HEK293 (cell line): ENCODE measurements at regions not wholly inside any gene's neighbourhood (a gene's known extent, or its start where the extent isn't known, plus 50 kb on each side); places are given as distances from the start of the nearest gene placed in this dataset.

Experiments
- CTCF ChIA-PET: fragments of 350-600 bp; formaldehyde crosslinking; extraction: SDS; loops from one replicate; lab custom pipeline; 2021; ENCODE audit warnings: antibody characterized with exemption; lab: Yijun Ruan, JAX
- POLR2A ChIA-PET: fragments of 300-600 bp; formaldehyde crosslinking; extraction: SDS; loops from one replicate; lab custom pipeline; 2020; ENCODE audit warnings: antibody characterized with exemption, inconsistent platforms; lab: Yijun Ruan, JAX
- H3K27ac ChIP-seq: fragments of 200-500 bp; sonication (Bioruptor generic); 2 replicates; pipeline ENCODE4 v1.5.1; 2014; ENCODE audit warnings: low read depth, low read length, control low read depth, inconsistent platforms; ENCODE audit errors: extremely low read depth
- H3K36me3 ChIP-seq, 2 experiments: fragments of 200-500 bp in 1 of 2; sonication (Bioruptor generic) in 1 of 2; 1 replicate in 1 of 2; 2 replicates in 1 of 2; pipeline ENCODE4 v1.5.1; 2014 to 2017; ENCODE audit warnings: inconsistent platforms in 2 of 2, low read length in 2 of 2; ENCODE audit not compliant: control insufficient read depth in 2 of 2, insufficient read depth in 1 of 2
- H3K4me1 ChIP-seq: fragments of 200-500 bp; sonication (Bioruptor generic); 2 replicates; pipeline ENCODE4 v1.5.1; 2014; ENCODE audit warnings: mild to moderate bottlenecking, low read length, inconsistent platforms; ENCODE audit not compliant: control insufficient read depth, insufficient read depth
- H3K4me3 ChIP-seq: 2 replicates; pipeline ENCODE4 v1.5.1; 2011; ENCODE audit warnings: low read depth, mild to moderate bottlenecking, control low read depth, low read length, moderate library complexity
- H3K9me3 ChIP-seq: fragments of 200-500 bp; sonication (Bioruptor generic); 2 replicates; pipeline ENCODE4 v1.5.1; 2014; ENCODE audit warnings: low read depth, low read length, inconsistent platforms; ENCODE audit not compliant: control insufficient read depth, insufficient read depth
- GLI2 ChIP-seq: fragments of 450-650 bp; formaldehyde crosslinking; IDR thresholded peaks from 2 replicates; pipeline ENCODE4; 2017; ENCODE audit warnings: missing biosample characterization, missing genetic modification characterization, low read depth, borderline replicate concordance
- KLF1 ChIP-seq: fragments of 450-650 bp; formaldehyde crosslinking; IDR thresholded peaks from 2 replicates; pipeline ENCODE4 v1.5.1; 2016; ENCODE audit warnings: missing biosample characterization, missing genetic modification characterization
- SP3 ChIP-seq: fragments of 450-650 bp; formaldehyde crosslinking; IDR thresholded peaks from 2 replicates; pipeline ENCODE4 v1.5.1; 2016; ENCODE audit warnings: missing biosample characterization, missing genetic modification characterization
- SP7 ChIP-seq: fragments of 450-650 bp; formaldehyde crosslinking; IDR thresholded peaks from 2 replicates; pipeline ENCODE4 v1.5.1; 2016; ENCODE audit warnings: missing biosample characterization, missing genetic modification characterization
- WT1 ChIP-seq: fragments of 450-650 bp; formaldehyde crosslinking; IDR thresholded peaks from 2 replicates; pipeline ENCODE4 v1.5.1; 2016; ENCODE audit warnings: missing biosample characterization, missing genetic modification characterization
- YY1 ChIP-seq: fragments of 450-650 bp; formaldehyde crosslinking; IDR thresholded peaks from 2 replicates; pipeline ENCODE4 v1.5.1; 2018; ENCODE audit warnings: missing biosample characterization, missing genetic modification characterization
- ZBTB20 ChIP-seq: fragments of 450-650 bp; formaldehyde crosslinking; IDR thresholded peaks from 2 replicates; pipeline ENCODE4 v1.5.1; 2016; ENCODE audit warnings: missing biosample characterization, missing genetic modification characterization
- ZFP37 ChIP-seq: fragments of 450-650 bp; formaldehyde crosslinking; IDR thresholded peaks from 2 replicates; pipeline ENCODE4 v1.5.1; 2016; ENCODE audit warnings: missing biosample characterization, missing genetic modification characterization
- ZFP41 ChIP-seq: fragments of 450-650 bp; formaldehyde crosslinking; IDR thresholded peaks from 2 replicates; pipeline ENCODE4 v1.5.1; 2016; ENCODE audit warnings: missing biosample characterization, missing genetic modification characterization, borderline replicate concordance
- ZNF112 ChIP-seq: fragments of 450-650 bp; formaldehyde crosslinking; IDR thresholded peaks from 2 replicates; pipeline ENCODE4 v1.5.0; 2017; ENCODE audit warnings: missing biosample characterization, missing genetic modification characterization
- ZNF133 ChIP-seq: fragments of 450-650 bp; formaldehyde crosslinking; IDR thresholded peaks from 2 replicates; pipeline ENCODE4 v1.5.1; 2016; ENCODE audit warnings: missing biosample characterization, missing genetic modification characterization
- ZNF146 ChIP-seq: fragments of 450-650 bp; formaldehyde crosslinking; IDR thresholded peaks from 2 replicates; pipeline ENCODE4 v1.5.1; 2016; ENCODE audit warnings: missing biosample characterization, missing genetic modification characterization
- ZNF175 ChIP-seq: fragments of 450-650 bp; formaldehyde crosslinking; IDR thresholded peaks from 2 replicates; pipeline ENCODE4 v1.5.1; 2016; ENCODE audit warnings: missing biosample characterization, missing genetic modification characterization
- ZNF350 ChIP-seq: fragments of 450-650 bp; formaldehyde crosslinking; IDR thresholded peaks from 2 replicates; pipeline ENCODE4 v1.5.0; 2017; ENCODE audit warnings: missing biosample characterization, mild to moderate bottlenecking, missing genetic modification characterization
- ZNF354C ChIP-seq: fragments of 450-650 bp; formaldehyde crosslinking; IDR thresholded peaks from 2 replicates; pipeline ENCODE4 v1.5.1; 2016; ENCODE audit warnings: missing biosample characterization, missing genetic modification characterization, low read depth, borderline replicate concordance
- ZNF394 ChIP-seq: fragments of 450-650 bp; formaldehyde crosslinking; IDR thresholded peaks from 2 replicates; pipeline ENCODE4 v1.5.1; 2016; ENCODE audit warnings: missing biosample characterization, missing genetic modification characterization, mild to moderate bottlenecking, moderate library complexity, borderline replicate concordance
- ZNF514 ChIP-seq: fragments of 450-650 bp; formaldehyde crosslinking; IDR thresholded peaks from 2 replicates; pipeline ENCODE4 v1.5.1; 2016; ENCODE audit warnings: missing biosample characterization, missing genetic modification characterization
- ZNF561 ChIP-seq: fragments of 450-650 bp; IDR thresholded peaks from 2 replicates; pipeline ENCODE4 v1.5.1; 2018; ENCODE audit warnings: missing biosample characterization, missing genetic modification characterization, borderline replicate concordance
- ZNF626 ChIP-seq: fragments of 450-650 bp; sonication (Bioruptor Pico); formaldehyde crosslinking; IDR thresholded peaks from 2 replicates; pipeline ENCODE4 v1.5.1; 2018; ENCODE audit warnings: missing biosample characterization, missing genetic modification characterization, inconsistent platforms
- ZNF677 ChIP-seq: fragments of 450-650 bp; IDR thresholded peaks from 2 replicates; pipeline ENCODE4 v1.5.0; 2018; ENCODE audit warnings: missing biosample characterization, mild to moderate bottlenecking, missing genetic modification characterization, moderate library complexity
- ZNF701 ChIP-seq: fragments of 450-650 bp; formaldehyde crosslinking; IDR thresholded peaks from 2 replicates; pipeline ENCODE4 v1.5.1; 2016; ENCODE audit warnings: missing biosample characterization, missing genetic modification characterization
- ZNF747 ChIP-seq: fragments of 450-650 bp; formaldehyde crosslinking; IDR thresholded peaks from 2 replicates; pipeline ENCODE4 v1.5.1; 2016; ENCODE audit warnings: missing biosample characterization, missing genetic modification characterization
- ZNF777 ChIP-seq: fragments of 450-650 bp; formaldehyde crosslinking; IDR thresholded peaks from 2 replicates; pipeline ENCODE4 v1.5.1; 2017; ENCODE audit warnings: missing biosample characterization, missing genetic modification characterization, borderline replicate concordance
- ZSCAN23 ChIP-seq: fragments of 450-650 bp; formaldehyde crosslinking; IDR thresholded peaks from 2 replicates; pipeline ENCODE4 v1.5.1; 2016; ENCODE audit warnings: missing biosample characterization, missing genetic modification characterization
- ZSCAN30 ChIP-seq: fragments of 450-650 bp; IDR thresholded peaks from 2 replicates; pipeline ENCODE4 v1.5.1; 2018; ENCODE audit warnings: missing biosample characterization, mild to moderate bottlenecking, missing genetic modification characterization, moderate library complexity
- TF ChIP-seq, protein P1 (sequence below): fragments of 450-650 bp; formaldehyde crosslinking; IDR thresholded peaks from 2 replicates; pipeline ENCODE4 v1.5.1; 2016; ENCODE audit warnings: missing biosample characterization, missing genetic modification characterization, low read depth
- TF ChIP-seq, protein P2 (sequence below): fragments of 450-650 bp; formaldehyde crosslinking; IDR thresholded peaks from 2 replicates; pipeline ENCODE4 v1.5.1; 2017; ENCODE audit warnings: missing biosample characterization, missing genetic modification characterization
- TF ChIP-seq, protein P3 (sequence below): fragments of 450-650 bp; formaldehyde crosslinking; IDR thresholded peaks from 2 replicates; pipeline ENCODE4 v1.5.1; 2016; ENCODE audit warnings: missing biosample characterization, missing genetic modification characterization, borderline replicate concordance

DNA sequence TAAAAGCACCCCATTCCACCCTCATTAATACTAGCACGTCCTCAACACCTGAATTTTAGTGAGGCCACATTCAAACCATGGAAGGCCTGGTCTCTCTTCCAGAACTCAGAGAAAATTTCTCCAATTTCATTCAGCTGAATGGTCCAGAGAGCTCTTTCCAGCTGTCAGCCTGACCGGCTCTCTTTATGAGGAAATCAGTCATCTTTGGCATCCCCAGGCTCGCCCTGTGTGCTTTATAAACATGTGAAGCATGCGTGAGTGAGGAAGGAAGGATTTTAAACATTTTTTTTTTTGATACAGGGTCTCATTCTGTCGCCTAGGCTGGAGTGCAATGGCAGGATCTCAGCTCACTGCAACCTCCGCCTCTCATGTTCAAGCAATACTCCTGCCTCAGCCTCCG is 1812.9 kb upstream of the TENM3 start:
- CTCF ChIA-PET, result interaction anchor here (0.7 kb wide), 1 partner anchor 76 kb away, joined by 3 read pairs; no protein-coding TSS in a partner anchor

DNA sequence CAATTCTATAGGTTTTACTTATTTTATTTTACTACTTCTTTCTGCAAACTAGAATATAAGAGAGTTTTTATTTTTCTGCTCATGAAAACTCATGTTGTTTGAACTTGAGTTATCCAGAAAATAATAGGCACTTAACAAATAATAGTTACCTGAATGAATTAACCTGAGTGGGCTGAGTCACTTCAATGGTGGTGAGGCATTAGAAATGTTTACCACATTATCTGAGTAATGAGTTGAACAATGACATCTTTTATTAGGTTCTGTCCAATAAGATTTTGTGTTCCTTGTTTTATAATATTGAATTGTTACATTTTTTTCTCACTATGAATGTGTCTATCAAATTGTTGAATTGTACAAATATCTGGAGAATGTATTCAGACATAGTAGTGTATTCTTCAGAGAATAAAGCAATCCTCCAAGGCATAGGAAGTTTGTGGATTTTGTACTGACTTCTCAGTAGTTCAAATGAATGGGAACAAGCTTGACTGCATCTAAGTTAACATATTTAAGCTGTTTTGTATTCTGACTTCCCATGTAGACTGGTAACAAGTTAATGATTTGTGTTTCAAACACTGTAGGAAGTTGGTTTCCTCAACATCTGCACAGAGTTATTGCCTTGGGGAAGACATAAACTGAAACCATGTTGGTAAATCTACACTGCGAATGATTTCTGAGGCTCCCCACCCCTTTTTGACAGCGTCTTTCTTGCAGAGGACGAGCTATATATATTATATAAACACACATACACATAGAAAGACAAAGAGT is 1808.9 kb upstream of the TENM3 start:
- TF ChIP-seq ZFP41 (no peak), ZSCAN23 (tag by site-specific recombination) (no peak), GLI2 (no peak), ZNF354C (tag by site-specific recombination) (no peak), KLF1 (no peak), YY1 (no peak), SP7 (tag by site-specific recombination) (no peak), ZSCAN30 (tag by site-specific recombination) (no peak), ZFP37 (tag by site-specific recombination) (no peak), ZNF677 (tag by site-specific recombination) (no peak), ZNF626 (no peak), ZNF133 (no peak), ZNF350 (no peak), SP3 (no peak), ZNF175 (tag by site-specific recombination) (no peak), ZNF112 (tag by site-specific recombination) (no peak)
- TF ChIP-seq, protein P1, sequence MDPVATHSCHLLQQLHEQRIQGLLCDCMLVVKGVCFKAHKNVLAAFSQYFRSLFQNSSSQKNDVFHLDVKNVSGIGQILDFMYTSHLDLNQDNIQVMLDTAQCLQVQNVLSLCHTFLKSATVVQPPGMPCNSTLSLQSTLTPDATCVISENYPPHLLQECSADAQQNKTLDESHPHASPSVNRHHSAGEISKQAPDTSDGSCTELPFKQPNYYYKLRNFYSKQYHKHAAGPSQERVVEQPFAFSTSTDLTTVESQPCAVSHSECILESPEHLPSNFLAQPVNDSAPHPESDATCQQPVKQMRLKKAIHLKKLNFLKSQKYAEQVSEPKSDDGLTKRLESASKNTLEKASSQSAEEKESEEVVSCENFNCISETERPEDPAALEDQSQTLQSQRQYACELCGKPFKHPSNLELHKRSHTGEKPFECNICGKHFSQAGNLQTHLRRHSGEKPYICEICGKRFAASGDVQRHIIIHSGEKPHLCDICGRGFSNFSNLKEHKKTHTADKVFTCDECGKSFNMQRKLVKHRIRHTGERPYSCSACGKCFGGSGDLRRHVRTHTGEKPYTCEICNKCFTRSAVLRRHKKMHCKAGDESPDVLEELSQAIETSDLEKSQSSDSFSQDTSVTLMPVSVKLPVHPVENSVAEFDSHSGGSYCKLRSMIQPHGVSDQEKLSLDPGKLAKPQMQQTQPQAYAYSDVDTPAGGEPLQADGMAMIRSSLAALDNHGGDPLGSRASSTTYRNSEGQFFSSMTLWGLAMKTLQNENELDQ (tag by site-specific recombination), result no peak
- TF ChIP-seq, protein P2, sequence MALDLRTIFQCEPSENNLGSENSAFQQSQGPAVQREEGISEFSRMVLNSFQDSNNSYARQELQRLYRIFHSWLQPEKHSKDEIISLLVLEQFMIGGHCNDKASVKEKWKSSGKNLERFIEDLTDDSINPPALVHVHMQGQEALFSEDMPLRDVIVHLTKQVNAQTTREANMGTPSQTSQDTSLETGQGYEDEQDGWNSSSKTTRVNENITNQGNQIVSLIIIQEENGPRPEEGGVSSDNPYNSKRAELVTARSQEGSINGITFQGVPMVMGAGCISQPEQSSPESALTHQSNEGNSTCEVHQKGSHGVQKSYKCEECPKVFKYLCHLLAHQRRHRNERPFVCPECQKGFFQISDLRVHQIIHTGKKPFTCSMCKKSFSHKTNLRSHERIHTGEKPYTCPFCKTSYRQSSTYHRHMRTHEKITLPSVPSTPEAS (tag by site-specific recombination), result no peak
- ChIA-PET CTCF (interaction anchor here (0.7 kb wide), 1 partner anchor 530 kb away, joined by 4 read pairs; no protein-coding TSS in a partner anchor), POLR2A (no interaction called here)
- Histone ChIP-seq H3K4me3 (no peak overlapping the region), H3K4me1 (no peaks in the 10 kb centered on the region), H3K9me3 (no peaks in the 10 kb centered on the region), H3K36me3 (no peaks in the 10 kb centered on the region), H3K27ac (no peak overlapping the region)

More for the DNA sequence above, 1812.9 kb upstream of the TENM3 start:
- Histone ChIP-seq H3K4me1 (no peaks in the 10 kb centered on the region), H3K4me3 (no peak overlapping the region), H3K9me3 (no peaks in the 10 kb centered on the region), H3K27ac (no peak overlapping the region), H3K36me3 (no peaks in the 10 kb centered on the region)
- POLR2A ChIA-PET, result no interaction called here
- TF ChIP-seq ZNF146 (tag by site-specific recombination), result no peak
- TF ChIP-seq WT1 (tag by site-specific recombination), result no peak
- no peak for TF ChIP-seq ZNF394 (tag by site-specific recombination)
- TF ChIP-seq YY1, result no peak
- TF ChIP-seq ZBTB20 (tag by site-specific recombination), result no peak
- no peak for TF ChIP-seq ZNF747 (tag by site-specific recombination)
- no peak for TF ChIP-seq ZNF777 (tag by site-specific recombination)
- TF ChIP-seq ZNF350, result no peak
- no peak for TF ChIP-seq ZNF561 (tag by site-specific recombination)
- no peak for TF ChIP-seq ZNF514
- TF ChIP-seq ZNF701 (tag by site-specific recombination), result no peak
- TF ChIP-seq, protein P3, sequence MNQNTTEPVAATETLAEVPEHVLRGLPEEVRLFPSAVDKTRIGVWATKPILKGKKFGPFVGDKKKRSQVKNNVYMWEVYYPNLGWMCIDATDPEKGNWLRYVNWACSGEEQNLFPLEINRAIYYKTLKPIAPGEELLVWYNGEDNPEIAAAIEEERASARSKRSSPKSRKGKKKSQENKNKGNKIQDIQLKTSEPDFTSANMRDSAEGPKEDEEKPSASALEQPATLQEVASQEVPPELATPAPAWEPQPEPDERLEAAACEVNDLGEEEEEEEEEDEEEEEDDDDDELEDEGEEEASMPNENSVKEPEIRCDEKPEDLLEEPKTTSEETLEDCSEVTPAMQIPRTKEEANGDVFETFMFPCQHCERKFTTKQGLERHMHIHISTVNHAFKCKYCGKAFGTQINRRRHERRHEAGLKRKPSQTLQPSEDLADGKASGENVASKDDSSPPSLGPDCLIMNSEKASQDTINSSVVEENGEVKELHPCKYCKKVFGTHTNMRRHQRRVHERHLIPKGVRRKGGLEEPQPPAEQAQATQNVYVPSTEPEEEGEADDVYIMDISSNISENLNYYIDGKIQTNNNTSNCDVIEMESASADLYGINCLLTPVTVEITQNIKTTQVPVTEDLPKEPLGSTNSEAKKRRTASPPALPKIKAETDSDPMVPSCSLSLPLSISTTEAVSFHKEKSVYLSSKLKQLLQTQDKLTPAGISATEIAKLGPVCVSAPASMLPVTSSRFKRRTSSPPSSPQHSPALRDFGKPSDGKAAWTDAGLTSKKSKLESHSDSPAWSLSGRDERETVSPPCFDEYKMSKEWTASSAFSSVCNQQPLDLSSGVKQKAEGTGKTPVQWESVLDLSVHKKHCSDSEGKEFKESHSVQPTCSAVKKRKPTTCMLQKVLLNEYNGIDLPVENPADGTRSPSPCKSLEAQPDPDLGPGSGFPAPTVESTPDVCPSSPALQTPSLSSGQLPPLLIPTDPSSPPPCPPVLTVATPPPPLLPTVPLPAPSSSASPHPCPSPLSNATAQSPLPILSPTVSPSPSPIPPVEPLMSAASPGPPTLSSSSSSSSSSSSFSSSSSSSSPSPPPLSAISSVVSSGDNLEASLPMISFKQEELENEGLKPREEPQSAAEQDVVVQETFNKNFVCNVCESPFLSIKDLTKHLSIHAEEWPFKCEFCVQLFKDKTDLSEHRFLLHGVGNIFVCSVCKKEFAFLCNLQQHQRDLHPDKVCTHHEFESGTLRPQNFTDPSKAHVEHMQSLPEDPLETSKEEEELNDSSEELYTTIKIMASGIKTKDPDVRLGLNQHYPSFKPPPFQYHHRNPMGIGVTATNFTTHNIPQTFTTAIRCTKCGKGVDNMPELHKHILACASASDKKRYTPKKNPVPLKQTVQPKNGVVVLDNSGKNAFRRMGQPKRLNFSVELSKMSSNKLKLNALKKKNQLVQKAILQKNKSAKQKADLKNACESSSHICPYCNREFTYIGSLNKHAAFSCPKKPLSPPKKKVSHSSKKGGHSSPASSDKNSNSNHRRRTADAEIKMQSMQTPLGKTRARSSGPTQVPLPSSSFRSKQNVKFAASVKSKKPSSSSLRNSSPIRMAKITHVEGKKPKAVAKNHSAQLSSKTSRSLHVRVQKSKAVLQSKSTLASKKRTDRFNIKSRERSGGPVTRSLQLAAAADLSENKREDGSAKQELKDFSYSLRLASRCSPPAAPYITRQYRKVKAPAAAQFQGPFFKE (tag by site-specific recombination), result no peak
